OCI-LY7 (cell line): ENCODE measurements at regions not wholly inside any gene's neighbourhood (a gene's known extent, or its start where the extent isn't known, plus 50 kb on each side); places are given as distances from the start of the nearest gene placed in this dataset.

Source experiments
- BruUV-seq: library from RNA; stranded (reverse); fragments of 400-500 nt; replicated peaks from 2 replicates; lab custom pipeline; 2021; lab: Mats Ljungman, UMichigan
- CTCF ChIA-PET: fragments of 300-600 bp; sonication (Branson Sonifier 250); formaldehyde crosslinking; loops from one replicate; lab custom pipeline; 2022; ENCODE audit warnings: antibody characterized with exemption; ENCODE audit not compliant: unreplicated experiment; lab: Charles Lee
- POLR2A ChIA-PET: fragments of 300-600 bp; sonication (Branson Sonifier 250); formaldehyde crosslinking; loops from one replicate; lab custom pipeline; 2022; ENCODE audit warnings: antibody characterized with exemption; lab: Charles Lee
- DNase-seq: peaks from one replicate; pipeline ENCODE4 v3.0.0-alpha.2; 2015; ENCODE audit warnings: low spot score
- H2AFZ ChIP-seq: fragments of 200-600 bp; sonication (generic), shearing (Covaris generic); 2 replicates; pipeline ENCODE4 v1.6.1; 2014; ENCODE audit warnings: mild to moderate bottlenecking, antibody characterized with exemption, low read length, moderate library complexity
- H3K27ac ChIP-seq: fragments of 200-600 bp; sonication (generic); 2 replicates; pipeline ENCODE4 v1.5.1; 2014; ENCODE audit warnings: mixed run types, low read depth, mild to moderate bottlenecking, moderate library complexity, low read length, inconsistent platforms; ENCODE audit not compliant: poor library complexity, severe bottlenecking
- H3K36me3 ChIP-seq: fragments of 200-600 bp; sonication (generic); 2 replicates; pipeline ENCODE4 v1.6.1; 2014; ENCODE audit warnings: mild to moderate bottlenecking, antibody characterized with exemption, low read length, moderate library complexity, mixed read lengths; ENCODE audit not compliant: insufficient read depth
- H3K4me1 ChIP-seq: fragments of 200-600 bp; sonication (generic); 2 replicates; pipeline ENCODE4 v1.5.1; 2014; ENCODE audit warnings: mild to moderate bottlenecking, low read length; ENCODE audit not compliant: insufficient read depth, poor library complexity, severe bottlenecking
- H3K4me2 ChIP-seq: fragments of 200-600 bp; sonication (generic); 2 replicates; pipeline ENCODE4 v1.6.1; 2014; ENCODE audit warnings: mild to moderate bottlenecking, low read length
- H3K4me3 ChIP-seq: fragments of 200-600 bp; sonication (generic); 2 replicates; pipeline ENCODE4 v1.5.1; 2014; ENCODE audit warnings: mild to moderate bottlenecking, low read depth, low read length; ENCODE audit not compliant: poor library complexity, severe bottlenecking
- H3K79me2 ChIP-seq: fragments of 200-600 bp; sonication (generic); 2 replicates; pipeline ENCODE4 v1.6.1; 2016; ENCODE audit warnings: low read depth, mild to moderate bottlenecking, low read length, moderate library complexity, mixed read lengths; ENCODE audit not compliant: insufficient read depth
- H3K9me2 ChIP-seq: fragments of 200-600 bp; sonication (generic); 2 replicates; pipeline ENCODE4 v1.6.1; 2016; ENCODE audit warnings: mild to moderate bottlenecking, low read length, mixed read lengths; ENCODE audit not compliant: insufficient read depth
- H3K9me3 ChIP-seq: fragments of 200-600 bp; sonication (generic); 2 replicates; pipeline ENCODE4 v1.6.1; 2014; ENCODE audit warnings: mild to moderate bottlenecking, mixed run types, low read length, mixed read lengths
- H4K20me1 ChIP-seq: fragments of 200-600 bp; sonication (generic); 2 replicates; pipeline ENCODE4 v1.6.1; 2014; ENCODE audit warnings: mild to moderate bottlenecking, antibody characterized with exemption, low read length, moderate library complexity, mixed read lengths; ENCODE audit not compliant: insufficient read depth
- EZH2phosphoT487 ChIP-seq: fragments of 200-600 bp; sonication (generic); IDR thresholded peaks from 2 replicates; pipeline ENCODE4 v1.6.1; 2018; ENCODE audit warnings: low read depth, borderline replicate concordance, mild to moderate bottlenecking, mixed run types, antibody characterized with exemption, low read length, moderate library complexity, mixed read lengths
- intact Hi-C: fragments of 100-400 bp; cut with micrococcal nuclease; formaldehyde crosslinking; loops from one replicate; pipeline ENCODE4 v1.10.0; 2022; ENCODE audit not compliant: unreplicated experiment
- TF ChIP-seq, protein P1 (sequence below): fragments of 200-600 bp; sonication (generic); conservative IDR thresholded peaks from 2 replicates; pipeline ENCODE4 v1.5.1; 2014; ENCODE audit warnings: mild to moderate bottlenecking, antibody characterized with exemption, low read length, moderate library complexity, mixed read lengths

DNA sequence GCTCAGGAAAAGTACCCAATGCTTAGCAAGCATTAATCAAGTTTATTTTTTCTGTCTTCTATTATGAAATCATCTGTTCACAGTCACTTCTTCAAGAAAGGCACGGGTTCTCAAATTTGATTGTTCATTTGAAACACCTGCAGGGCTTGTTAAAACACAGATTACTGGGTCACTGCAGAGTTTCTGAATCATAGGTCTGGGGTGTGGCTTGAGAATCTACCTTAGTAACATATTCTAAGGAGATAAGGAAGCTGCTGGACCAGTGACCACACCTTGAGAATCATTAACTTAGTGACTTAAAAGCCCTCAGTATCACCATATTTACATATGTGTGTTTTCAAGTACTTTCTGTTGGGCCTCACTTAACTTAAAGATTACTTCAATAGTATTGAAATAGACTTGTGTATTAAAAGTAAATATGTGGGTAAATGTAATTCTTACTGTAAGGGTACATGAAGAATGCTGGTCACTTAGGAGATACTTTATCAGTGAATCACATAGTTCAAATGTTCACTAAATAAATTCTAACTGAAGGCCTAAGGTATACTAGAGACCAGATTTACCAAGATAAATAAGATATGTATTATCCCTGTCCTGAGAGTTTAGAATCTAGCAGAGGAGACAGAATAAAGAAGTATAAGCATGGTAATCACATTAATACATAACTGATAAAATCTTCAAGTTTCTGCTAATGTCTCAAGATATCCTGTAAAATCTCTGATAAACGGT lies 1342.1 kb upstream of the C9orf72 start:
- BruUV-seq: no TSS peak
- Histone ChIP-seq H3K79me2 (no peaks in the 10 kb centered on the region), H4K20me1 (no peaks in the 10 kb centered on the region), H3K36me3 (no peaks in the 10 kb centered on the region), H2AFZ (no peak overlapping the region), H3K9me3 (no peaks in the 10 kb centered on the region), H3K4me1 (no peaks in the 10 kb centered on the region), H3K4me3 (no peak overlapping the region), H3K27ac (no peak overlapping the region), H3K9me2 (no peaks in the 10 kb centered on the region), H3K4me2 (no peak overlapping the region)
- intact Hi-C loops: no loop called here
- TF ChIP-seq, protein P1, sequence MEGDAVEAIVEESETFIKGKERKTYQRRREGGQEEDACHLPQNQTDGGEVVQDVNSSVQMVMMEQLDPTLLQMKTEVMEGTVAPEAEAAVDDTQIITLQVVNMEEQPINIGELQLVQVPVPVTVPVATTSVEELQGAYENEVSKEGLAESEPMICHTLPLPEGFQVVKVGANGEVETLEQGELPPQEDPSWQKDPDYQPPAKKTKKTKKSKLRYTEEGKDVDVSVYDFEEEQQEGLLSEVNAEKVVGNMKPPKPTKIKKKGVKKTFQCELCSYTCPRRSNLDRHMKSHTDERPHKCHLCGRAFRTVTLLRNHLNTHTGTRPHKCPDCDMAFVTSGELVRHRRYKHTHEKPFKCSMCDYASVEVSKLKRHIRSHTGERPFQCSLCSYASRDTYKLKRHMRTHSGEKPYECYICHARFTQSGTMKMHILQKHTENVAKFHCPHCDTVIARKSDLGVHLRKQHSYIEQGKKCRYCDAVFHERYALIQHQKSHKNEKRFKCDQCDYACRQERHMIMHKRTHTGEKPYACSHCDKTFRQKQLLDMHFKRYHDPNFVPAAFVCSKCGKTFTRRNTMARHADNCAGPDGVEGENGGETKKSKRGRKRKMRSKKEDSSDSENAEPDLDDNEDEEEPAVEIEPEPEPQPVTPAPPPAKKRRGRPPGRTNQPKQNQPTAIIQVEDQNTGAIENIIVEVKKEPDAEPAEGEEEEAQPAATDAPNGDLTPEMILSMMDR: no peak
- TF ChIP-seq EZH2phosphoT487: no peak
- ChIA-PET CTCF (no interaction called here), POLR2A (no interaction called here)
- DNase-seq: no peak

DNA sequence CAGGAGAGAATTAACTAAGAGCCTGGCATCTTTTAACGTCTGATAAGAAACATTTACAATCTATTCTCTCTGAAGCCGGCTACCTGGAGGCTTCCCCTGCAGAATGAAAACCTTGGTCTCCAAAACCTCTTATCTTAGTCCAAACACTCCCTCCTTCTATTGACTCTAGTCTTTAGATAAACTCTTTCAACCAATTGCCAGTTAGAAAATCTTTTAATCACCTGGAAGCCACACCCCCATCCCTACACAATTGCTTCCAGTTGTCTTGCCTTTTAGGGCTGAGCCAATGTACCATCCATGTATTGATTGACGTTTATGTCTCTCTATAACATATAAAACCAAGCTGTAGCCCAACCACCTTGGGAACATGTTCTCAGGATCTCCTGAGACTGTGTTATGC lies 1343.1 kb upstream of the C9orf72 start:
- CTCF ChIA-PET: no interaction called here
- intact Hi-C loops: no loop called here
- H3K9me2 ChIP-seq: no peaks in the 10 kb centered on the region
- H3K4me2 ChIP-seq: no peak overlapping the region
- DNase-seq: no peak
- POLR2A ChIA-PET: no interaction called here
- no peaks in the 10 kb centered on the region for H3K79me2 ChIP-seq
- no peak overlapping the region for H2AFZ ChIP-seq
- no peaks in the 10 kb centered on the region for H3K4me1 ChIP-seq
- no peak overlapping the region for H3K4me3 ChIP-seq
- H3K9me3 ChIP-seq: no peaks in the 10 kb centered on the region
- H3K27ac ChIP-seq: no peak overlapping the region
- no peaks in the 10 kb centered on the region for H3K36me3 ChIP-seq
- TF ChIP-seq EZH2phosphoT487: no peak
- TF ChIP-seq, protein P1: no peak
- no TSS peak for BruUV-seq
- no peaks in the 10 kb centered on the region for H4K20me1 ChIP-seq

DNA sequence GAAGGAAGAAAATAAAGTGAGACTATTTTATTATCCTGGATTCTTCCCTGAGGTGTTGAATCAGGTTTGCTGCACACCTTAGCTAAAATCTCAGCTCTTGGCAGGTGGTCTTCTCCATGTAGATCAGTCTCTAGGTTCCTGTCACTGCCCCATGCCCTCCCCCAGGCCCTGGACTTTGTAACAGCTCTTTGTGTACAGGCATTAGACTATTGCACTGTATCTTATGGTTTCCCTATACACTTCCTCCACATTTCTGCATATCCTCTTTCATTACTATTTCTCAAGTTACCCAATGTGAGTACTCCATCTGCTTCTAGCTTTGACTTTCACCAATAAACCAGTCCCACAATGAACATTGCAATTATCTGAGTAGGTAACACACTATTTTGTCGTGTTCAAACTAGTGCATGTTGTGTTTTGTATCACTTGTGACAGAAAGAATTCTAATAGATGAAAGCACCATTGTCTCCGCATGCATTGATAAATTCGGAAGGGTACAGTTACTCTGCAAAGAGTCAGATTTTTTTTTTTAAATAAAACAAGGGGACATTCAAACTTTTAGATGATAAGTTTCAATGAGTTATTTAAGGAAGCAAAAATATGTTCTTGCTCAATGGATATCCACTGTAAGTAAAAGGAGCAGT lies 1348.7 kb upstream of the C9orf72 start:
- no peak overlapping the region for H3K4me3 ChIP-seq
- H3K4me1 ChIP-seq: no peaks in the 10 kb centered on the region
- H3K36me3 ChIP-seq: no peaks in the 10 kb centered on the region
- DNase-seq: no peak
- H3K9me2 ChIP-seq: no peaks in the 10 kb centered on the region
- H3K4me2 ChIP-seq: no peak overlapping the region
- H3K27ac ChIP-seq: no peak overlapping the region
- intact Hi-C loops: no loop called here
- H2AFZ ChIP-seq: no peak overlapping the region
- TF ChIP-seq, protein P1: no peak
- no peak for TF ChIP-seq EZH2phosphoT487
- H3K79me2 ChIP-seq: no peaks in the 10 kb centered on the region
- ChIA-PET CTCF (no interaction called here), POLR2A (interaction anchor here (0.6 kb wide), 1 partner anchor 55 kb away, joined by 5 read pairs; no protein-coding TSS in a partner anchor)
- no peaks in the 10 kb centered on the region for H3K9me3 ChIP-seq
- BruUV-seq: no TSS peak
- H4K20me1 ChIP-seq: no peaks in the 10 kb centered on the region
